ENCODE measurements at regions not wholly inside any gene's neighbourhood (a gene's known extent, or its start where the extent isn't known, plus 50 kb on each side); places are given as distances from the start of the nearest gene placed in this dataset.

- TF ChIP-seq CTCF (IDR thresholded peaks at IDR 0.05), result no peak
- no peak for TF ChIP-seq POLR2A (IDR thresholded peaks at IDR 0.05)
Measured at GRCh38 chr2:12210016-12210933, 463.8 kb downstream of the LPIN1 start.
